Transverse colon (tissue), 4 donors: ENCODE measurements at regions not wholly inside any gene's neighbourhood (a gene's known extent, or its start where the extent isn't known, plus 50 kb on each side); places are given as distances from the start of the nearest gene placed in this dataset.

Experiments
- CTCF ChIP-seq, 5 experiments: fragments of 200-600 bp in 3 of 5; fragments of 450-650 bp in 2 of 5; sonication (generic) in 3 of 5; IDR thresholded peaks; 1 replicate in 2 of 5; 2 replicates in 3 of 5; pipeline ENCODE4 v1.5.1; 2016 to 2017; ENCODE audit warnings: antibody characterized with exemption in 5 of 5, inconsistent platforms in 3 of 5, mild to moderate bottlenecking in 2 of 5, moderate library complexity in 1 of 5
- POLR2AphosphoS5 ChIP-seq, 3 donors: sonication (generic); formaldehyde crosslinking; IDR thresholded peaks; one replicate each; pipeline ENCODE4 v1.6.1; 2016; ENCODE audit warnings: antibody characterized with exemption in 3 of 3

DNA sequence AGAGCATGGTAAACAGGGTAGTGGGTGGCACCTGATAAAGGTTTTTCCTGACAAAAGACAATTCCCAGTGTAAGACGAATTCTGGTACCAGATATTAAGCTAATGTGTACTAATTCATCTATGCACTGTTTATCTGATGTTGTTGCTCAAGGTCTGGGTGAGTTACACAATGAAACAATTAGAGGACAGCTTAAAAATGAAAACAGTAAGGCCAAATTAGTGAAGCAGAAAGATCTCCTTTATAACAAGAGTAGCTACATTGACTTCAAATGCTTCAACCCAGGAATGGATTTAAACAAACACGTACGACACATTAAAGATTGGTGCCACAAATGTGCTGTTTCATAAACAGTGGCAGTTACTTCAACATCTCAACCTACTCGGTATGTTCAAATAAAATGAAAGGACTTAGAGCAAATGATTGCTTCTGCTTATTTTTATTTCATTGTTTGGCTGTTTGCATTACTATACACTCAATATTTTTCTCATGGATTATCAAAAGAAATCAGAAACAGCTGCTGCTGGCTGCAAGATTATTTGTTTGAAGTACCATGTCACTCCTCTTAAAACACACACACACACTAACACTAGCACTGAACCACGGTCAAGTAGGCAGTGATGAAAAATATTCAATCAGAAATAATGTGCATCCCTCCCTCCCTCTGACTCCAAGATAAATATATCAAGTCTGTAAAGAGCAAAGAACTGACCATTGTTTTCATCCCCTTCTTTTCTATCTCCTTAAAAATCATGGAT is 94.4 kb upstream of the RND3 start:
- TF ChIP-seq CTCF (IDR thresholded peaks at IDR 0.05) = no peak
- no peak for TF ChIP-seq POLR2AphosphoS5 (IDR thresholded peaks at IDR 0.05)
